OCI-LY1 (cell line): ENCODE measurements at regions not wholly inside any gene's neighbourhood (a gene's known extent, or its start where the extent isn't known, plus 50 kb on each side); places are given as distances from the start of the nearest gene placed in this dataset.

ENCODE experiments used
- H2AFZ ChIP-seq: fragments of 200-600 bp; sonication (generic), shearing (Covaris generic); 2 replicates; pipeline ENCODE4 v1.6.0; 2014; ENCODE audit warnings: antibody characterized with exemption, mild to moderate bottlenecking, low read length
- H3F3A ChIP-seq: fragments of 200-600 bp; sonication (generic), shearing (Covaris generic); 2 replicates; pipeline ENCODE4 v1.6.0; 2014; ENCODE audit warnings: mild to moderate bottlenecking, antibody characterized with exemption, low read length, moderate library complexity; ENCODE audit not compliant: insufficient read depth
- H3K27ac ChIP-seq: fragments of 200-600 bp; sonication (generic); 2 replicates; pipeline ENCODE4 v1.5.1; 2014; ENCODE audit warnings: low read length, mixed run types, mild to moderate bottlenecking, low read depth; ENCODE audit not compliant: poor library complexity, severe bottlenecking
- H3K27me3 ChIP-seq: fragments of 200-600 bp; sonication (generic); 2 replicates; pipeline ENCODE4 v1.6.0; 2014; ENCODE audit warnings: antibody characterized with exemption, mild to moderate bottlenecking, low read length, moderate library complexity; ENCODE audit not compliant: insufficient read depth
- H3K36me3 ChIP-seq: fragments of 200-600 bp; sonication (generic); 2 replicates; pipeline ENCODE4 v1.6.1; 2014; ENCODE audit warnings: mild to moderate bottlenecking, antibody characterized with exemption, low read length, moderate library complexity, mixed read lengths; ENCODE audit not compliant: insufficient read depth
- H3K4me1 ChIP-seq: fragments of 200-600 bp; sonication (generic); 2 replicates; pipeline ENCODE4 v1.5.1; 2014; ENCODE audit warnings: mild to moderate bottlenecking, low read length, moderate library complexity; ENCODE audit not compliant: insufficient read depth, severe bottlenecking
- H3K4me2 ChIP-seq: fragments of 200-600 bp; sonication (generic), shearing (Covaris generic); 2 replicates; pipeline ENCODE4 v1.6.1; 2014; ENCODE audit warnings: low read length
- H3K4me3 ChIP-seq: fragments of 200-600 bp; sonication (generic); 2 replicates; pipeline ENCODE4 v1.5.1; 2014; ENCODE audit warnings: low read length, low read depth, mild to moderate bottlenecking, mixed read lengths; ENCODE audit not compliant: poor library complexity, severe bottlenecking
- H3K79me2 ChIP-seq: fragments of 200-600 bp; shearing (Covaris generic); 2 replicates; pipeline ENCODE4 v1.6.1; 2016; ENCODE audit warnings: mixed run types, low read length, mixed read lengths; ENCODE audit not compliant: insufficient read depth
- H3K9ac ChIP-seq: fragments of 200-600 bp; sonication (generic), shearing (Covaris generic); 2 replicates; pipeline ENCODE4 v1.6.1; 2014; ENCODE audit warnings: mild to moderate bottlenecking, low read length, mixed read lengths
- H3K9me2 ChIP-seq: fragments of 200-600 bp; sonication (generic), shearing (Covaris generic); 2 replicates; pipeline ENCODE4 v1.6.1; 2014; ENCODE audit warnings: low read depth, mild to moderate bottlenecking, low read length, mixed read lengths
- H3K9me3 ChIP-seq: fragments of 200-600 bp; shearing (Covaris generic); 2 replicates; pipeline ENCODE4 v1.6.1; 2014; ENCODE audit warnings: low read length, mixed read lengths
- H4K20me1 ChIP-seq: fragments of 200-600 bp; sonication (generic), shearing (Covaris generic); 2 replicates; pipeline ENCODE4 v1.6.0; 2016; ENCODE audit warnings: mild to moderate bottlenecking, low read length; ENCODE audit not compliant: insufficient read depth
- EZH2 ChIP-seq: fragments of 200-600 bp; sonication (generic), shearing (Covaris generic); IDR thresholded peaks from 2 replicates; pipeline ENCODE4 v1.8.0; 2017; ENCODE audit warnings: borderline replicate concordance, mixed run types, mild to moderate bottlenecking, antibody characterized with exemption, low read length, moderate library complexity, mixed read lengths
- TF ChIP-seq, protein P1 (sequence below): fragments of 200-600 bp; sonication (generic), shearing (Covaris generic); IDR thresholded peaks from 2 replicates; pipeline ENCODE4 v1.5.1; 2017; ENCODE audit warnings: mild to moderate bottlenecking, antibody characterized with exemption, low read length, moderate library complexity, mixed read lengths

DNA sequence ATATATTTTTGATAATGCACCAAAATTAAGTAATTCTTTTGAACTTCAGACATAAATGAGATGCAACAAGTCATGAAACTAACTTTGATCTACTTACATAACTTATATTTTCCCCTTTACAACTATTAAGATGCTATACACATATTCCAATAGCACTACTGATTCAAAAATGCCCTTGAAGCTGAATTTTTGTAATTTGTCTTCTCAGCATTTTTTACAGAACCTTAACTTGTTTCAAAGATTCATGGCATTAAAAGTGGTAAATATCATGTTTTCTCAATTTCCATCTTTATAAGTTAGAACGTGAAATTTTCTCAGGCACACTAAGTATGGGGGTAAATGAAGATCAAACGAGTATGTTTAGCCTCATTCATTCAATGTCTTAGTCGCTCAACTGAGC, 460.0 kb upstream of the FAM241A start:
- no peak overlapping the region for H3K9ac ChIP-seq
- H3K4me3 ChIP-seq: no peak overlapping the region
- H2AFZ ChIP-seq: no peak overlapping the region
- no peaks in the 10 kb centered on the region for H3K79me2 ChIP-seq
- H3F3A ChIP-seq: no peaks in the 10 kb centered on the region
- H3K9me3 ChIP-seq: no peaks in the 10 kb centered on the region
- no peaks in the 10 kb centered on the region for H3K4me1 ChIP-seq
- no peak overlapping the region for H3K4me2 ChIP-seq
- H4K20me1 ChIP-seq: no peaks in the 10 kb centered on the region
- TF ChIP-seq EZH2: no peak
- TF ChIP-seq, protein P1, sequence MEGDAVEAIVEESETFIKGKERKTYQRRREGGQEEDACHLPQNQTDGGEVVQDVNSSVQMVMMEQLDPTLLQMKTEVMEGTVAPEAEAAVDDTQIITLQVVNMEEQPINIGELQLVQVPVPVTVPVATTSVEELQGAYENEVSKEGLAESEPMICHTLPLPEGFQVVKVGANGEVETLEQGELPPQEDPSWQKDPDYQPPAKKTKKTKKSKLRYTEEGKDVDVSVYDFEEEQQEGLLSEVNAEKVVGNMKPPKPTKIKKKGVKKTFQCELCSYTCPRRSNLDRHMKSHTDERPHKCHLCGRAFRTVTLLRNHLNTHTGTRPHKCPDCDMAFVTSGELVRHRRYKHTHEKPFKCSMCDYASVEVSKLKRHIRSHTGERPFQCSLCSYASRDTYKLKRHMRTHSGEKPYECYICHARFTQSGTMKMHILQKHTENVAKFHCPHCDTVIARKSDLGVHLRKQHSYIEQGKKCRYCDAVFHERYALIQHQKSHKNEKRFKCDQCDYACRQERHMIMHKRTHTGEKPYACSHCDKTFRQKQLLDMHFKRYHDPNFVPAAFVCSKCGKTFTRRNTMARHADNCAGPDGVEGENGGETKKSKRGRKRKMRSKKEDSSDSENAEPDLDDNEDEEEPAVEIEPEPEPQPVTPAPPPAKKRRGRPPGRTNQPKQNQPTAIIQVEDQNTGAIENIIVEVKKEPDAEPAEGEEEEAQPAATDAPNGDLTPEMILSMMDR: no peak
- H3K27me3 ChIP-seq: no peaks in the 10 kb centered on the region
- no peaks in the 10 kb centered on the region for H3K36me3 ChIP-seq
- H3K9me2 ChIP-seq: no peaks in the 10 kb centered on the region
- H3K27ac ChIP-seq: no peak overlapping the region

DNA sequence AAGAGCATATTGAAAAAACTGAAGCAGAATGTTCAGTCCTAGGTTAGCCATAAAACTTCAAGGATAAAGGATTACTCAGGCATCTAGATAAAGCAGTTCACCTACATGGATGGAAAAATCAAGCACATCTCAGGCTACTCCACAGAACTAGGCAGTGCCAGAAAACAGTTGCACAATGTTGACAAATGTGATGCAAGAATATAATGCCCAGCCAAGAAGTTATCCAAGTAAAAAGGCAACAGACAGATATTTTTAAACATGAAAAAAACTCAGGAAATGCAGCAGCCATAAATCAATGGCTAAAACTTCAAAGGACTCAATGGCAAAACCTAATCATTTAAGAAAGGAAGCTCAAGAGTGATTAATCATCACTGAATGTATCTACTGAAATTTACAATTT, 456.0 kb upstream of the FAM241A start:
- Histone ChIP-seq H3K4me3 (no peak overlapping the region), H3K9me3 (no peaks in the 10 kb centered on the region), H3K27me3 (no peaks in the 10 kb centered on the region), H3K9ac (no peak overlapping the region), H3K27ac (no peak overlapping the region), H3K79me2 (no peaks in the 10 kb centered on the region), H3K9me2 (no peaks in the 10 kb centered on the region), H3K4me1 (no peaks in the 10 kb centered on the region), H3K36me3 (no peaks in the 10 kb centered on the region), H2AFZ (no peak overlapping the region), H3F3A (no peaks in the 10 kb centered on the region), H3K4me2 (no peak overlapping the region), H4K20me1 (no peaks in the 10 kb centered on the region)
- TF ChIP-seq EZH2: no peak
- TF ChIP-seq, protein P1: no peak

DNA sequence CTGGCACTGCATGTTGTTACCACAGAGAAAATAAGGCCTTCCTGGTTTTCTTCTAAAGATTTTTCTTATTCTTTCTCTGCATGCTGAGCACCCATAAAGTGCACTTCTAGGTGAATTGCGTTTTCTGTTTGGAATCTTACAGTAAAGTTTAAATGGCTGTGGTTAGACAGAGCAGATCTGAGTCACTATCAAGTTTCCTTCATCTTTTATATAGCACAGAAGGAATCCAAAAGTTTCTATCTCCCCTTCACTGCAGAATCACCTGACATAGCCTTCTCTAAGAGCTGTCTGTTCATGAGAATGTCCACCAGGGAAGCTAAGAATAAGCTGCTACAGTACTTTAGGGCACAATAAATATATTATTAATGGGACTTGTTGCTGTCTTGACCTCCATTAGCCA, 455.5 kb upstream of the FAM241A start:
- H2AFZ ChIP-seq: no peak overlapping the region
- no peaks in the 10 kb centered on the region for H3K9me2 ChIP-seq
- H3F3A ChIP-seq: no peaks in the 10 kb centered on the region
- no peak overlapping the region for H3K4me3 ChIP-seq
- no peak overlapping the region for H3K9ac ChIP-seq
- H3K9me3 ChIP-seq: no peaks in the 10 kb centered on the region
- no peaks in the 10 kb centered on the region for H3K79me2 ChIP-seq
- TF ChIP-seq, protein P1: no peak
- no peak for TF ChIP-seq EZH2
- no peaks in the 10 kb centered on the region for H3K36me3 ChIP-seq
- H4K20me1 ChIP-seq: no peaks in the 10 kb centered on the region
- H3K4me1 ChIP-seq: no peaks in the 10 kb centered on the region
- H3K27me3 ChIP-seq: no peaks in the 10 kb centered on the region
- no peak overlapping the region for H3K27ac ChIP-seq
- H3K4me2 ChIP-seq: no peak overlapping the region
